ENCODE measurements at regions not wholly inside any gene's neighbourhood (a gene's known extent, or its start where the extent isn't known, plus 50 kb on each side); places are given as distances from the start of the nearest gene placed in this dataset.
A peak's percentile ranks its signal among the peaks of the same experiment; 100 is the strongest.
"Not testable (repeated sequence)": the region's sequence is repeated elsewhere in the genome, so short reads cannot be mapped to it uniquely, and the experiment has no call there.

GRCh38 chr3:17820275-17820674 lies 77.8 kb upstream of the TBC1D5 start:
- Histone ChIP-seq H3K9me3 (no peaks in the 10 kb centered on the region), H3K36me3 (no peaks in the 10 kb centered on the region), H3K27ac (no peak overlapping the region), H3K27me3 (replicated peaks in 1 of 7) (no peaks in the 10 kb centered on the region), H3K4me1 (no peaks in the 10 kb centered on the region), H3K4me3 (no peak overlapping the region)
- no peak for DNase-seq
- TF ChIP-seq POLR2AphosphoS5 (IDR thresholded peaks at IDR 0.05) = no peak
- TF ChIP-seq POLR2A (IDR thresholded peaks at IDR 0.05) = no peak
- TF ChIP-seq CTCF (IDR thresholded peaks at IDR 0.05 in 8 of 11, conservative IDR thresholded peaks at IDR 0.05 in 3 of 11) = no peak
- intact Hi-C loops (cut with DNase I; ENCODE audit: low total_unique reads) = no loop called here

GRCh38 chr3:17817973-17818372 lies 75.5 kb upstream of the TBC1D5 start:
- H3K9me3 ChIP-seq; H3K4me3 ChIP-seq; H3K27me3 ChIP-seq (replicated peaks in 1 of 7); H3K4me1 ChIP-seq; H3K36me3 ChIP-seq; intact Hi-C loops (cut with DNase I; ENCODE audit: low total_unique reads); H3K27ac ChIP-seq: not testable (repeated sequence)
- DNase-seq = peak; percentile 72
- WGBS, 5 donors = 93 to 98% (median 96%) methylated on average over 11 to 20 of the region's 20 CpGs

GRCh38 chr3:17817545-17817944 lies 75.1 kb upstream of the TBC1D5 start:
- TF ChIP-seq POLR2AphosphoS5 (IDR thresholded peaks at IDR 0.05) = no peak
- no peak for TF ChIP-seq POLR2A (IDR thresholded peaks at IDR 0.05)
- no peak for TF ChIP-seq CTCF (IDR thresholded peaks at IDR 0.05 in 8 of 11, conservative IDR thresholded peaks at IDR 0.05 in 3 of 11)
- H3K27ac ChIP-seq = no peak overlapping the region
- no peaks in the 10 kb centered on the region for H3K27me3 ChIP-seq (replicated peaks in 1 of 7)
- no peak for DNase-seq
- no peaks in the 10 kb centered on the region for H3K4me1 ChIP-seq
- H3K36me3 ChIP-seq = no peaks in the 10 kb centered on the region
- intact Hi-C loops (cut with DNase I; ENCODE audit: low total_unique reads) = no loop called here
- H3K4me3 ChIP-seq = no peak overlapping the region
- WGBS, 5 donors = 93 to 97% (median 96%) methylated on average over 3 to 9 of the region's 9 CpGs; no CpG with 5 or more reads in 1 of the 5 donors
- no peaks in the 10 kb centered on the region for H3K9me3 ChIP-seq

GRCh38 chr3:17816839-17817238 lies 74.4 kb upstream of the TBC1D5 start:
- H3K36me3 ChIP-seq; H3K27ac ChIP-seq; H3K4me1 ChIP-seq; H3K4me3 ChIP-seq; DNase-seq; intact Hi-C loops (cut with DNase I; ENCODE audit: low total_unique reads); H3K27me3 ChIP-seq (replicated peaks in 1 of 7); H3K9me3 ChIP-seq: not testable (repeated sequence)
- 88 to 95% (median 92%) methylated on average over 3 of the region's 3 CpGs for WGBS, 5 donors

- intact Hi-C loops (cut with DNase I; ENCODE audit: low total_unique reads); H3K27ac ChIP-seq; H3K27me3 ChIP-seq (replicated peaks in 1 of 7); DNase-seq; H3K36me3 ChIP-seq; H3K4me3 ChIP-seq; H3K9me3 ChIP-seq; H3K4me1 ChIP-seq: not testable (repeated sequence)
- WGBS, 5 donors = 80 to 93% (median 83%) methylated on average over 7 of the region's 7 CpGs
Measured at GRCh38 chr3:17812328-17812727, 69.9 kb upstream of the TBC1D5 start.

GRCh38 chr3:17811646-17812045 lies 69.2 kb upstream of the TBC1D5 start:
- DNase-seq = no peak
- intact Hi-C loops (cut with DNase I; ENCODE audit: low total_unique reads) = no loop called here
- Histone ChIP-seq H3K36me3 (no peaks in the 10 kb centered on the region), H3K27me3 (replicated peaks in 1 of 7) (no peaks in the 10 kb centered on the region), H3K27ac (no peak overlapping the region), H3K9me3 (no peaks in the 10 kb centered on the region), H3K4me3 (no peak overlapping the region), H3K4me1 (no peaks in the 10 kb centered on the region)
- no peak for TF ChIP-seq POLR2A (IDR thresholded peaks at IDR 0.05)
- no peak for TF ChIP-seq CTCF (IDR thresholded peaks at IDR 0.05 in 8 of 11, conservative IDR thresholded peaks at IDR 0.05 in 3 of 11)
- no peak for TF ChIP-seq POLR2AphosphoS5 (IDR thresholded peaks at IDR 0.05)
